ENCODE measurements at regions not wholly inside any gene's neighbourhood (a gene's known extent, or its start where the extent isn't known, plus 50 kb on each side); places are given as distances from the start of the nearest gene placed in this dataset.
"Not testable (repeated sequence)": the region's sequence is repeated elsewhere in the genome, so short reads cannot be mapped to it uniquely, and the experiment has no call there.

DNA sequence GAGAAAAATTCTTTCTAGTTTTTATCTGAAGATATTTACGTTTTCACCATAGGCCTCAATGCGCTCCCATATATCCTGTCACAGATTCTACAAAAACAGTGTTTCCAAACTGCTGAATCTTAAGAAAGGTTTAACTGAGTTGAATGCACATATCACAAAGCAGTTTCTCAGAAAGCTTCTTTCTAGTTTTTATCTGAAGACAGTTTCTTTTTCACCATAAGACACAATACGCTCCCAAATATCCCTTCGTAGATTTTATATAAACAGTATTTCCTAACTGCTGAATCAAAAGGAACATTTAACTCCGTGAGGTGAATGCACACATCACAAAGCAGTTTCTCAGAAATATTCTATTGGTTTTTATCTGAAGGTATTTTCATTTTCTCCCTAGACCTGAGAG, 385.5 kb downstream of the ALG10 start:
- H3K4me3 ChIP-seq = no peak overlapping the region
- no peak overlapping the region for H3K27ac ChIP-seq
- intact Hi-C loops (cut with DNase I) = no loop called here
- no peaks in the 10 kb centered on the region for H3K27me3 ChIP-seq
- TF ChIP-seq POLR2AphosphoS5 (IDR thresholded peaks at IDR 0.05; ENCODE audit: insufficient read depth in 1 of 2, low read depth in 1 of 2) (no peak), POLR2A (IDR thresholded peaks at IDR 0.05) (no peak)
- TF ChIP-seq, protein P1, sequence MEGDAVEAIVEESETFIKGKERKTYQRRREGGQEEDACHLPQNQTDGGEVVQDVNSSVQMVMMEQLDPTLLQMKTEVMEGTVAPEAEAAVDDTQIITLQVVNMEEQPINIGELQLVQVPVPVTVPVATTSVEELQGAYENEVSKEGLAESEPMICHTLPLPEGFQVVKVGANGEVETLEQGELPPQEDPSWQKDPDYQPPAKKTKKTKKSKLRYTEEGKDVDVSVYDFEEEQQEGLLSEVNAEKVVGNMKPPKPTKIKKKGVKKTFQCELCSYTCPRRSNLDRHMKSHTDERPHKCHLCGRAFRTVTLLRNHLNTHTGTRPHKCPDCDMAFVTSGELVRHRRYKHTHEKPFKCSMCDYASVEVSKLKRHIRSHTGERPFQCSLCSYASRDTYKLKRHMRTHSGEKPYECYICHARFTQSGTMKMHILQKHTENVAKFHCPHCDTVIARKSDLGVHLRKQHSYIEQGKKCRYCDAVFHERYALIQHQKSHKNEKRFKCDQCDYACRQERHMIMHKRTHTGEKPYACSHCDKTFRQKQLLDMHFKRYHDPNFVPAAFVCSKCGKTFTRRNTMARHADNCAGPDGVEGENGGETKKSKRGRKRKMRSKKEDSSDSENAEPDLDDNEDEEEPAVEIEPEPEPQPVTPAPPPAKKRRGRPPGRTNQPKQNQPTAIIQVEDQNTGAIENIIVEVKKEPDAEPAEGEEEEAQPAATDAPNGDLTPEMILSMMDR (IDR thresholded peaks at IDR 0.05) = no peak
- no peak for DNase-seq (ENCODE audit: extremely low spot score in 2 of 2)
- peaks cover 23% of the 10 kb centered on the region for H3K9me3 ChIP-seq
- H3K36me3 ChIP-seq = no peaks in the 10 kb centered on the region
- H3K4me1 ChIP-seq = no peaks in the 10 kb centered on the region

DNA sequence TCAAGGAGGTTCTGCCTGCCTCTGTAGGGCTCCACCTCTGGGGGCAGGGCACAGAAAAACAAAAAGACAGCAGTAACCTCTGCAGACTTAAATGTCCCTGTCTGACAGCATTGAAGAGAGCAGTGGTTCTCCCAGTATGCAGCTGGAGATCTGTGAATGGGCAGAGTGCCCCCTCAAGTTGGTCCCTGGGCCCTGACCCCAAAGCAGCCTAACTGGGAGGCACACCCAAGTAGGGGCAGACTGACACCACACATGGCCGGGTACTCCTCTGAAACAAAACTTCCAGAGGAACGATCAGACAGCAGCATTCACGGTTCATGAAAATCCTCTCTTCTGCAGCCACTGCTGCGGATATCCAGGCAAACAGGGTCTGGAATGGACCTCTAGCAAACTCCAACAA, 409.2 kb downstream of the ALG10 start:
- H3K27ac ChIP-seq; intact Hi-C loops (cut with DNase I); H3K36me3 ChIP-seq; H3K9me3 ChIP-seq; H3K4me1 ChIP-seq; H3K4me3 ChIP-seq; DNase-seq (ENCODE audit: extremely low spot score in 2 of 2); H3K27me3 ChIP-seq: not testable (repeated sequence)

Small RNA genes in the stretch of these regions (small RNA-seq; reads per million reads assigned to genes)
- gene RNA5SP357 = 0.60 reads per million

Data from vagina (tissue), 2 donors.